ENCODE measurements at regions not wholly inside any gene's neighbourhood (a gene's known extent, or its start where the extent isn't known, plus 50 kb on each side); places are given as distances from the start of the nearest gene placed in this dataset.

DNA sequence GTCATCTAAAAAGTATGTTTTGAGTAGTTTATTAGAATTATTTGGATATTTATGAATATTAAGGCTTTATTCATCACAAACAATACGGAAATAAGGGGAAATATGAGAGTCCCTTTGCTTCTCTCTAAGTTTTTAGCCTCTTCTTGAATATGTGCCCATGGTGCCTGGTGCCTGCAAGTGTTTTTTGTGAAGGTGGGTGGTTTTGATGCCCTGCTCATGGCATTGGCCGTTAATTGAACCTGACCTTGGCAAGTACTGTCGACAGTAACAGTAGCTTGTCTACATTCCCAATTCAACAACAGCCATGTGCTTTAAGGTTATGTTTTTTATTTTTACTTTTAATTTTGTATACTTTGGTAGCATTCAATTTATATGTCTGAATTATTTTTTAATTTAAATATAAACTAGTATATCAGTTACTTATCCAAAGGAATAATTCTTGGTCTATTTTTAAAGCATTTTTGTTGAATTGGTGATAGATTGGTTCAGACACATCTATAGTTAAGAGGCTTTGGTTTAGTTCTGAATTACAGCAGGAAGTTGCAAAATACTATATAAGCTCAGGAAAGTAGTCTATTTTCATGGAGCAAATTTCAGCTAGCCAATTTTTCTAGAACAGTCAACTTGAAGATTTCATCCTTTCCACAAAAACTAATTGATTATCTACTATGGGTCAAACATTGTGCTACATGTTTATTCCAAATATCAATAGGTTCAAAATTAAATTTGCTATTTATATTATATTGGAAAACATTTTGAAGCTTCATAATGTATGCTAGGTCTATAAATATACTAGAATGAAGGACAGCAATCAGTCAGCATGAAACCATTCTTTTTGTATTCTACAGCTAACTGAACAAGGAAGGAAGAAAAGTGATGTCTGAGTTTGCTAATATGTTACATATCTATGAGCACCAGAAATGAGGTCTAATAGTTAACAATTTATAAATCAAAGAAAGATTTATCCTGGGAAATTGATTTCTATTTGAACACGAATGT lies 184.4 kb downstream of the MRPL39 start:
- H3K9me3 ChIP-seq (ENCODE audit: control insufficient read depth, insufficient read depth, low read length) = no peaks in the 10 kb centered on the region
- ChIA-PET CTCF (no interaction called here), POLR2A (ENCODE audit: unreplicated experiment) (no interaction called here)
- dilution Hi-C loops (cut with HindIII; ENCODE audit: low sequenced_read_pairs, unreplicated experiment) = no loop called here
- H2BK5ac ChIP-seq (ENCODE audit: low read depth, low read length, poor library complexity, severe bottlenecking) = no peak overlapping the region
- no peak overlapping the region for H4K8ac ChIP-seq (ENCODE audit: low read depth in 2 of 2, low read length in 2 of 2)
- no peak overlapping the region for H3K4me2 ChIP-seq (ENCODE audit: low read depth, low read length)
- H3K27ac ChIP-seq (ENCODE audit: insufficient read depth, low read length) = no peak overlapping the region
- no CpG with 5 or more reads among the region's 4 CpGs for WGBS, 2 experiments (ENCODE audit: extremely low coverage in 2 of 2, insufficient read length in 1 of 2)
- TF ChIP-seq SMC3 (IDR thresholded peaks at IDR 0.05; ENCODE audit: low read depth, low read length) (no peak), CEBPB (IDR thresholded peaks at IDR 0.05; ENCODE audit: low read depth, low read length) (no peak), RFX5 (IDR thresholded peaks at IDR 0.05; ENCODE audit: low read depth, low read length) (no peak), BHLHE40 (IDR thresholded peaks at IDR 0.05; ENCODE audit: low read depth, low read length) (no peak), POLR2A (IDR thresholded peaks at IDR 0.05; ENCODE audit: low read depth, low read length) (no peak), MXI1 (IDR thresholded peaks at IDR 0.05; ENCODE audit: borderline replicate concordance, low read depth, low read length) (no peak), CHD1 (IDR thresholded peaks at IDR 0.05; ENCODE audit: low read depth, low read length) (no peak), MAFK (IDR thresholded peaks at IDR 0.05; ENCODE audit: low read depth, low read length) (no peak), FOS (IDR thresholded peaks at IDR 0.05; ENCODE audit: low read depth, low read length) (no peak), RAD21 (IDR thresholded peaks at IDR 0.05; ENCODE audit: low read length) (no peak), MAZ (IDR thresholded peaks at IDR 0.05; ENCODE audit: borderline replicate concordance, low read depth, low read length) (no peak), RCOR1 (IDR thresholded peaks at IDR 0.05; ENCODE audit: insufficient replicate concordance, low read length) (no peak)
- TF ChIP-seq, protein P1, sequence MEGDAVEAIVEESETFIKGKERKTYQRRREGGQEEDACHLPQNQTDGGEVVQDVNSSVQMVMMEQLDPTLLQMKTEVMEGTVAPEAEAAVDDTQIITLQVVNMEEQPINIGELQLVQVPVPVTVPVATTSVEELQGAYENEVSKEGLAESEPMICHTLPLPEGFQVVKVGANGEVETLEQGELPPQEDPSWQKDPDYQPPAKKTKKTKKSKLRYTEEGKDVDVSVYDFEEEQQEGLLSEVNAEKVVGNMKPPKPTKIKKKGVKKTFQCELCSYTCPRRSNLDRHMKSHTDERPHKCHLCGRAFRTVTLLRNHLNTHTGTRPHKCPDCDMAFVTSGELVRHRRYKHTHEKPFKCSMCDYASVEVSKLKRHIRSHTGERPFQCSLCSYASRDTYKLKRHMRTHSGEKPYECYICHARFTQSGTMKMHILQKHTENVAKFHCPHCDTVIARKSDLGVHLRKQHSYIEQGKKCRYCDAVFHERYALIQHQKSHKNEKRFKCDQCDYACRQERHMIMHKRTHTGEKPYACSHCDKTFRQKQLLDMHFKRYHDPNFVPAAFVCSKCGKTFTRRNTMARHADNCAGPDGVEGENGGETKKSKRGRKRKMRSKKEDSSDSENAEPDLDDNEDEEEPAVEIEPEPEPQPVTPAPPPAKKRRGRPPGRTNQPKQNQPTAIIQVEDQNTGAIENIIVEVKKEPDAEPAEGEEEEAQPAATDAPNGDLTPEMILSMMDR (conservative IDR thresholded peaks at IDR 0.05; ENCODE audit: low read depth, low read length) = no peak
- TF ChIP-seq, protein P2, sequence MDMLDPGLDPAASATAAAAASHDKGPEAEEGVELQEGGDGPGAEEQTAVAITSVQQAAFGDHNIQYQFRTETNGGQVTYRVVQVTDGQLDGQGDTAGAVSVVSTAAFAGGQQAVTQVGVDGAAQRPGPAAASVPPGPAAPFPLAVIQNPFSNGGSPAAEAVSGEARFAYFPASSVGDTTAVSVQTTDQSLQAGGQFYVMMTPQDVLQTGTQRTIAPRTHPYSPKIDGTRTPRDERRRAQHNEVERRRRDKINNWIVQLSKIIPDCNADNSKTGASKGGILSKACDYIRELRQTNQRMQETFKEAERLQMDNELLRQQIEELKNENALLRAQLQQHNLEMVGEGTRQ (IDR thresholded peaks at IDR 0.05; ENCODE audit: low read depth, low read length) = no peak
- TF ChIP-seq, protein P3, sequence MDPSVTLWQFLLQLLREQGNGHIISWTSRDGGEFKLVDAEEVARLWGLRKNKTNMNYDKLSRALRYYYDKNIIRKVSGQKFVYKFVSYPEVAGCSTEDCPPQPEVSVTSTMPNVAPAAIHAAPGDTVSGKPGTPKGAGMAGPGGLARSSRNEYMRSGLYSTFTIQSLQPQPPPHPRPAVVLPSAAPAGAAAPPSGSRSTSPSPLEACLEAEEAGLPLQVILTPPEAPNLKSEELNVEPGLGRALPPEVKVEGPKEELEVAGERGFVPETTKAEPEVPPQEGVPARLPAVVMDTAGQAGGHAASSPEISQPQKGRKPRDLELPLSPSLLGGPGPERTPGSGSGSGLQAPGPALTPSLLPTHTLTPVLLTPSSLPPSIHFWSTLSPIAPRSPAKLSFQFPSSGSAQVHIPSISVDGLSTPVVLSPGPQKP (IDR thresholded peaks at IDR 0.05; ENCODE audit: borderline replicate concordance, low read depth, low read length) = no peak
- H3K23ac ChIP-seq (ENCODE audit: low read depth, low read length) = no peak overlapping the region
- no peak overlapping the region for H3K14ac ChIP-seq (replicated peaks; ENCODE audit: low read depth, low read length)
- ATAC-seq (ENCODE audit: low read depth) = no peak
- in situ Hi-C loops (cut with MboI; ENCODE audit: low sequenced_read_pairs) = loop anchor here (10.0 kb wide), 1 partner anchor 142 kb away; no protein-coding TSS in a partner anchor
- H3K18ac ChIP-seq (ENCODE audit: low read depth, low read length) = no peak overlapping the region
- H4K91ac ChIP-seq (ENCODE audit: insufficient read depth, low read depth, low read length) = no peak overlapping the region
- no peaks in the 10 kb centered on the region for H3K9me1 ChIP-seq (ENCODE audit: insufficient read depth, low read length)
- DNase-seq = no peak
- no peaks in the 10 kb centered on the region for H3K79me1 ChIP-seq (ENCODE audit: low read depth in 1 of 2, low read length in 2 of 2)
- H2AK9ac ChIP-seq (replicated peaks; ENCODE audit: low read depth, low read length, poor library complexity) = no peak overlapping the region
- no peaks in the 10 kb centered on the region for H3K4me1 ChIP-seq (ENCODE audit: control insufficient read depth, insufficient read depth, low read length)
- H3K56ac ChIP-seq (ENCODE audit: extremely low read depth, insufficient read depth, low read length) = no peak overlapping the region
- H3K36me3 ChIP-seq (ENCODE audit: control insufficient read depth, insufficient read depth, low read length) = no peaks in the 10 kb centered on the region
- no peak overlapping the region for H3K9ac ChIP-seq (ENCODE audit: low read depth, low read length)
- no peak overlapping the region for H2BK120ac ChIP-seq (ENCODE audit: low read depth, low read length)
- intact Hi-C loops (cut with micrococcal nuclease) = no loop called here
- no TSS peak for BruUV-seq (replicated peaks)
- H4K20me1 ChIP-seq (ENCODE audit: insufficient read depth, low read length) = no peaks in the 10 kb centered on the region
- no peak overlapping the region for H3K4ac ChIP-seq (ENCODE audit: low read depth, low read length)
- no peak overlapping the region for H2AFZ ChIP-seq (replicated peaks; ENCODE audit: low read length, poor library complexity)
- H3K4me3 ChIP-seq (ENCODE audit: insufficient read depth, low read depth, low read length) = no peak overlapping the region
- H2BK15ac ChIP-seq (ENCODE audit: low read depth, low read length) = no peak overlapping the region
- no peak overlapping the region for H2AK5ac ChIP-seq (ENCODE audit: low read depth, low read length)
- no peak overlapping the region for H2BK20ac ChIP-seq (ENCODE audit: low read depth, low read length)
- H4K5ac ChIP-seq (ENCODE audit: low read depth, low read length) = no peak overlapping the region
- H3K27me3 ChIP-seq (ENCODE audit: control insufficient read depth, insufficient read depth, low read length) = peaks cover 2% of the 10 kb centered on the region

All from IMR-90 (cell line).